GM21737 (cell line): ENCODE measurements at regions not wholly inside any gene's neighbourhood (a gene's known extent, or its start where the extent isn't known, plus 50 kb on each side); places are given as distances from the start of the nearest gene placed in this dataset.
"Not testable (repeated sequence)": the region's sequence is repeated elsewhere in the genome, so short reads cannot be mapped to it uniquely, and the experiment has no call there.

Experiments
- ATAC-seq: cut with Tn5 transposase; IDR thresholded peaks from one replicate; pipeline ENCODE4 v1.9.1; 2021; ENCODE audit warnings: mild to moderate bottlenecking, moderate library complexity; ENCODE audit not compliant: unreplicated experiment

DNA sequence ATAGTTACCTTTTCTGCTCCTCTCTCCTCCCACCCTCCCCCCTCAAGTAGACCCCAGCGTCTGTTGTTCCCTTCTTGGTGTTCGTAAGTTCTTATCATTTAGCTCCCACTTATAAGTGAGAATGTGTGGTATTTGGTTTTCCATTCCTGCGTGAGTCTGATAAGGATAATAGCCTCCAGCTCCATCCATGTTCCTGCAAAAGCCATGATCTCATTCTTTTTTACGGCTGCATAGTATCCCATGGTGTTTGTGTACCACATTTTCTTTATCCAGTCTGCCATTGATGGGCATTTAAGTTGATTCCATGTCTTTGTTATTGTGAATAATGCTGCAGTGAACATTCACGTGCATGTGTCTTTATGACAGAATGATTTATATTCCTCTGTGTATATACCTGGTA is 65.3 kb upstream of the FAM20A start:
- not testable (repeated sequence) for ATAC-seq

DNA sequence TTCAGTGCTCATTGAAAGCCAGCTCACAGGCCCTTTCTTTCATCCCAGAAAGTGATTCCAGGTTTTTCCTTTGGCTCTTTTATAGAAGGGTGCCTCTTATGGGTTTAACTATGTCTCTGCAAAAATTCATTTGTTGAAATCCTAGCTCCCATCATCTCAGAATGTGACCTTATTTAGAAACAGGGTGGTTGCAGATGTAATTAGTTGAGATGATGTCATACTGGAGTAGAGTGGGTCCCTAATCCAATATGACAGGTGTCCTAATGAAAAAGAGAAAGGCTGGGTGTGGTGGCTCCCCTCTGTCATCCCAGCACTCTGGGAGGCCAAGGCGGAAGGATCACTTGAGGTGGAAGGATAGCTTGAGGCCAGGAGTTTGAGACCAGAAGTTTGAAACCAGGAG is 64.2 kb upstream of the FAM20A start:
- no peak for ATAC-seq

DNA sequence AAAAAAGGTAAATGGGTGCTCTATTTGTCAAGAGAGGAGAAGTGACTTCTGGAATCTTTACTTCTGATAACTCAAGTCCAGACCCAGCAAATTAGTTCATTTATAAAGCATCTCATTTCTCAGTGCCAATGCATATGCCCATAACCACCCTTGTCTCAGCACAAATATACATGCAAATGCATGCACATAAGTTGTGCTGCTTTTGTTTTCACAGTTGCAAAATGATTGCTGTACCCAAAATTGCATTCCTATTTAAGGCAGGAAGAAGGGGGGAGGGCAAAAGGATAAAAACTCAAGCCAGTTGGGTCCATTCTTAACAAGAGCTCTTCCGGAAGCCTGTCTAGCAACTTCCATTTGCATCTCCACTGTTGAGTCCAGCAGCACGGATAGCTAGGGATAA is 61.3 kb upstream of the FAM20A start:
- no peak for ATAC-seq

GRCh38 chr17:68662037-68662432 is 60.9 kb upstream of the FAM20A start:
- ATAC-seq: no peak

DNA sequence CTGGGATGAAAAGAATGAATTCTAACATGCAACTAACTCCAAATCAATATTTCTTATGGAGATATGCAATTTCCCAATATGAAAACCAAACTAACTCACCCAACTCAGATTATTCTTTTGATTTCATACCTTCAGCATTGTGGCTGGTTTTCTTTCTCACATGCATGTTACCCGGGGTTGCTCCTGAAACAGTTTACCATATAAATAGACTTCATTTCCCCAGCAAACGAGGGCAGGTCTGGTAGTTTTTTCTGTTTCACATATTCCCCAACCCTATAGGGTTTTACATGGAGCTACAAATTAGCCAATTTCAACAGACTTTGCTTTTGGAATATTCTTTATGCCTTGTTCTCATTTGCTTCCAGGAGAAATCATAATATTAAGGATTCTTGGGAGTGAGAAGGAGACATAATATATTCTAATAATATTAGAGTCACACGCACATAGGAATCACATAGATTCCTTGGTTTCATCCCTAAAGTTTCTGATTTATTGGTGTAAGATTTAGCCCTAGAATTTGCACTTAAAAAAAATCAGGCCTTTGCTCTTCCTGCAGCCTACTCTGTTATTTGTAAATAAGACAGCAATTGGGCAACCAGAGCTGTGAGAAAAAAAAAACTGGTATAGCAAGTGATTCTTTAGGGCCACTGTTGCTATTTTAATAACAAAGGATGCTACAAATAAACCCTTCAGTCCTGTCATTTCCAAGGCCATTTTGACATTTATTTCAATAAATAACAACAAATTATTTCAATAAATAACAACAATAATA is 60.3 kb upstream of the FAM20A start:
- no peak for ATAC-seq

DNA sequence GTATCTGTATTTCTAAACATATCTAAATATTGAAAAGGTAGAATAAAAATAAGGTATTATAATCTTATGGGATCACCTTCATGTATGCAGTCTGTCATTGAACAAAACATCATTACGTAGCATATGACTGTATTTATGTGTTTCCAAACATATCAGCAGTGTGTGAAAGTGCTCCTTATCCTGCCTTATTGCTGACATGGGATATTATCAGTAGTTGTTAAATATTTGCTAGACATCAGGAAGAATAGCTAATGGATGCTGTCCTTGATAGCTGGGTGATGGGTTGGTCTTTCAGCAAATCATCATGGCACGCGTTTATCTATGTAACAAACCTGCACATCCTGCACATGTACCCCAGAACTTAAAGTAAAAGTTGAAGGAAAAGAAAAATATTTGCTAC is 59.1 kb upstream of the FAM20A start:
- no peak for ATAC-seq

DNA sequence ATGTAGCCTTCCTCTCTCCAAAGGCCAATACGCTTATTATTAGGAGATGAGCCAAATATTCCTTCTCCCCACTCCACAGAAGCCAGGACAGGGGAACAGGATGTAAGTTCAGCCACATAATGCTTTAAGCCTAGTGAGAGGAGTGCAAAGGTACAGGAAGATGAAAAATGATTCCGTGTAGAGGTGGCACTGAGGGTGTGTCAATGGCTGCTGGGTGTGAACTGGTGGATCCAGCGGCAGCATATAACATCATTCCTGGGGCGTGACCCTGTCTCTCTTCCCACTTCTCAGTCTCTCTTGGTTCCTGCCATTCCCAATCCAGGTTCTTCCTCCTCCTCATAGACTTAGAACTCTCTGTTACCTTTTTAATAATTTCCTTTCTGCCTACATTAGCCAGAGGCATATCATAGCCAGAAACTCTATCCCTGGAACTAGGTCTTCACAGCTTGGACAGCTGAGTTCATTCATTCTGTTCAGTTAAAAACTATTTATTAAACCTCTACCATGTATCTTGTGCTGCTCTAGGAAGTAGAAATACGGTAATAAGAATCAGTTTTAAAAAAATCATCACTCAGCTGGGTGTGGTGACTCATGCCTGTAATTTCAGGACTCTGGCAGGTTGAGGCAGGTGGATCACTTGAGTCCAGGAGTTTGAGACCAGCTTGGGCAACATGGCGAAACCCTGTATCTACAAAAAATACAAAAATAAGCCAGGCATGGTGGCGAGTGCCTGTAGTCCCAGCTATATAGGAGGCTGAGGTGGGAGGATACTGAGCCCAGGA is 58.0 kb upstream of the FAM20A start:
- ATAC-seq: no peak

GRCh38 chr17:68657576-68657975 is 56.4 kb upstream of the FAM20A start:
- no peak for ATAC-seq

- ATAC-seq: no peak
These were observed 56.0 kb upstream of the FAM20A start for GRCh38 chr17:68657166-68657565.

DNA sequence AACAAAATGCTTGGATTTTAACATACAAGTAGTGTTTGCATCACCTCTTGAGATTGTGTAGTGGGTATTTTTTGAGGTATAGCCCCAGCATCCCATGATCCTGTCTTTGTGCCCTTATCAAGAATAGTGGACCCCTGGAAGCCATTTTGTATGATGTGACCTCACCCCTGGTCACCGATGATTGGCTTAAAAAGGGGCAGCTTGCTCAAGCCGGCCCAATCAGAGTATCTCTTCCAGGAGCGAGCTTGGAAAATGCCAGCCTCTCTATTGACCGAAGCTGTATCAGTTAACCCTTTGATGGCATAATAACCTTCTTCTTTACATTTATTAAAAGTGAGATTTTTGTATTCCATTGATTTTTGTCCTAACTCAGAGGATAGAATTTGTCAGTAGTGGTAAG is 55.5 kb upstream of the FAM20A start:
- no peak for ATAC-seq
